ENCODE measurements at regions not wholly inside any gene's neighbourhood (a gene's known extent, or its start where the extent isn't known, plus 50 kb on each side); places are given as distances from the start of the nearest gene placed in this dataset.
"Not testable (repeated sequence)": the region's sequence is repeated elsewhere in the genome, so short reads cannot be mapped to it uniquely, and the experiment has no call there.

DNA sequence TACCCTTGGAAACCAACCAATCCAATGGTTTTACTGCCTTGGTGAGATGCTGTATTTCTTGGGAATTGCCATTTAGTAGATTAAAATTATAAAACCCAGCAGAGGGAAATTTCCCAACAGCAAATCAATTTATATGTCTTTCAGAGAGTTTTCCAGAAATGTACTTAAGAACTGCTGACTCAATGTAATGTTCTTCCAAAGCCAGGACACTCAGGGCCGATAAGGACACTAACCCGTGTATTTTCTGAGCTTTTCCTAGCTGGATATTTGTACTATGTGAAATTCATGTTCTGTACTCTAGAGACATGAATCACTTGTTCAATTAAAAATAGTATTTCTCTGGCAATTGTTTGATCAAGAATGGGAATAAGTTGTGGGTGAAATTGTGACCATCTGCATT, 121.4 kb downstream of the KCNJ2 start:
- no peak for TF ChIP-seq EZH2 (IDR thresholded peaks at IDR 0.05; ENCODE audit: borderline replicate concordance, low read depth, low read length, poor library complexity, severe bottlenecking)
- TF ChIP-seq, protein P1, sequence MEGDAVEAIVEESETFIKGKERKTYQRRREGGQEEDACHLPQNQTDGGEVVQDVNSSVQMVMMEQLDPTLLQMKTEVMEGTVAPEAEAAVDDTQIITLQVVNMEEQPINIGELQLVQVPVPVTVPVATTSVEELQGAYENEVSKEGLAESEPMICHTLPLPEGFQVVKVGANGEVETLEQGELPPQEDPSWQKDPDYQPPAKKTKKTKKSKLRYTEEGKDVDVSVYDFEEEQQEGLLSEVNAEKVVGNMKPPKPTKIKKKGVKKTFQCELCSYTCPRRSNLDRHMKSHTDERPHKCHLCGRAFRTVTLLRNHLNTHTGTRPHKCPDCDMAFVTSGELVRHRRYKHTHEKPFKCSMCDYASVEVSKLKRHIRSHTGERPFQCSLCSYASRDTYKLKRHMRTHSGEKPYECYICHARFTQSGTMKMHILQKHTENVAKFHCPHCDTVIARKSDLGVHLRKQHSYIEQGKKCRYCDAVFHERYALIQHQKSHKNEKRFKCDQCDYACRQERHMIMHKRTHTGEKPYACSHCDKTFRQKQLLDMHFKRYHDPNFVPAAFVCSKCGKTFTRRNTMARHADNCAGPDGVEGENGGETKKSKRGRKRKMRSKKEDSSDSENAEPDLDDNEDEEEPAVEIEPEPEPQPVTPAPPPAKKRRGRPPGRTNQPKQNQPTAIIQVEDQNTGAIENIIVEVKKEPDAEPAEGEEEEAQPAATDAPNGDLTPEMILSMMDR (conservative IDR thresholded peaks at IDR 0.05; ENCODE audit: low read depth, low read length): no peak
- Histone ChIP-seq H3K9me3 (ENCODE audit: low read depth, low read length, poor library complexity, severe bottlenecking) (no peaks in the 10 kb centered on the region), H3K4me3 (ENCODE audit: low read depth, low read length, poor library complexity, severe bottlenecking) (no peak overlapping the region), H3K36me3 (ENCODE audit: insufficient read depth, low read length, poor library complexity, severe bottlenecking) (no peaks in the 10 kb centered on the region), H3K27ac (ENCODE audit: low read depth, low read length, poor library complexity, severe bottlenecking) (no peak overlapping the region), H3K4me1 (ENCODE audit: insufficient read depth, low read length, poor library complexity, severe bottlenecking) (no peaks in the 10 kb centered on the region), H3K27me3 (replicated peaks; ENCODE audit: insufficient read depth, low read depth, low read length, poor library complexity) (peaks cover 3% of the 10 kb centered on the region)
- DNase-seq (ENCODE audit: low spot score): no peak
- ChIA-PET CTCF (no interaction called here), POLR2A (ENCODE audit: low non-redundant PET) (no interaction called here)
- intact Hi-C loops (cut with micrococcal nuclease; ENCODE audit: unreplicated experiment): no loop called here
- BruUV-seq (replicated peaks): no TSS peak

DNA sequence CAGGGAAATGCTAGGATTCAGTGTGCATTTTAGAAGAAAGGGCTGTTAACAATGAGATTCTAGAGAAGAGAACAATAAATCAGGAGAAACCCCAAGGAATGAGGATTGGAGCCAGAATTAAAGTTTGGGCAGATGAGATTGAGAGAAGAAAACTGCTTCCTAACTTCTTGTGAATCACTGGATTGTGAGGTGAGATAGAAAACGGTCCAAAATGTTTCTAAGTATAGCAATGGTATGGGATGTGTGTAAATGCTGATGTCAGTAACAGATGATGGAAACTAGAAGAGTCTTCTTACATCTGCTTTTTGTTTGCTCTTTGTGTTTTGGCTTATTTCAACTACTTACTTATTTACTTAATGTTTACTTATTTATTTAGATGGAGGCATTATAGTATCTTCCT, 123.0 kb downstream of the KCNJ2 start:
- intact Hi-C loops (cut with micrococcal nuclease; ENCODE audit: unreplicated experiment): no loop called here
- no peak for DNase-seq (ENCODE audit: low spot score)
- H3K9me3 ChIP-seq (ENCODE audit: low read depth, low read length, poor library complexity, severe bottlenecking): no peaks in the 10 kb centered on the region
- H3K36me3 ChIP-seq (ENCODE audit: insufficient read depth, low read length, poor library complexity, severe bottlenecking): no peaks in the 10 kb centered on the region
- ChIA-PET CTCF (no interaction called here), POLR2A (ENCODE audit: low non-redundant PET) (no interaction called here)
- H3K27me3 ChIP-seq (replicated peaks; ENCODE audit: insufficient read depth, low read depth, low read length, poor library complexity): peaks cover 3% of the 10 kb centered on the region
- H3K4me1 ChIP-seq (ENCODE audit: insufficient read depth, low read length, poor library complexity, severe bottlenecking): no peaks in the 10 kb centered on the region
- no peak overlapping the region for H3K4me3 ChIP-seq (ENCODE audit: low read depth, low read length, poor library complexity, severe bottlenecking)
- no peak overlapping the region for H3K27ac ChIP-seq (ENCODE audit: low read depth, low read length, poor library complexity, severe bottlenecking)
- TF ChIP-seq, protein P1 (conservative IDR thresholded peaks at IDR 0.05; ENCODE audit: low read depth, low read length): no peak
- TF ChIP-seq EZH2 (IDR thresholded peaks at IDR 0.05; ENCODE audit: borderline replicate concordance, low read depth, low read length, poor library complexity, severe bottlenecking): no peak
- no TSS peak for BruUV-seq (replicated peaks)

DNA sequence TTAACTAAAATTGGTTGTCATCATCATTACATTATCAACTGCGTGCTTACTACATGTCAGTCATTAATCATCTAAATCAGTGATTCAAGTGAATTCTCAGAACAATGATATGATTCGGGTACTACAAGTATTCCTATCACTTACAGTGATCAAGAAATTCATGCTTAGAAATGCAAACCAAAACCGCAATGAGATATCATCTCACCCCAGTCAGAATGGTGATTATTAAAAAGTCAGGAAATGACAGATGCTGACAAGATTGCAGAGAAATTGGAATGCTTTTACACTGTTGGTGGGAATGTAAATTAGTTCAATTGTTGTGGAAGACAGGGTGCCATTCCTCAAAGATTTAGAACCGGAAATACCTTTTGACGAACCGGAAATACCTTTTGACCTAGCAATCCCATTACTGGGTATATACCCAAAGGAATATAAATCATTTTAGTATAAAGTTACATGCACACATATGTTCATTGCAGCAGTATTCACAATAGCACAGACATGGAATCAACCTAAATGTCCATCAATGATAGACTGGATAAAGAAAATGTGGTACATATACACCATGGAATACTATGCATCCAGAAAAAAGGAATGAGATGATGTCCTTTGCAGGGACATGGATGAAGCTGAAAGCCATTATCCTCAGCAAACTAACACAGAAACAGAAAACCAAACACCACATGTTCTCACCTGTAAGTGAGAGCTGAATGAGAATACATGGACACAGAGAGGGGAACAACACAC, 124.4 kb downstream of the KCNJ2 start:
- intact Hi-C loops (cut with micrococcal nuclease; ENCODE audit: unreplicated experiment); H3K36me3 ChIP-seq (ENCODE audit: insufficient read depth, low read length, poor library complexity, severe bottlenecking); H3K27ac ChIP-seq (ENCODE audit: low read depth, low read length, poor library complexity, severe bottlenecking); H3K27me3 ChIP-seq (replicated peaks; ENCODE audit: insufficient read depth, low read depth, low read length, poor library complexity); H3K4me1 ChIP-seq (ENCODE audit: insufficient read depth, low read length, poor library complexity, severe bottlenecking); H3K9me3 ChIP-seq (ENCODE audit: low read depth, low read length, poor library complexity, severe bottlenecking); BruUV-seq (replicated peaks); H3K4me3 ChIP-seq (ENCODE audit: low read depth, low read length, poor library complexity, severe bottlenecking): not testable (repeated sequence)
- CTCF ChIA-PET: interaction anchor here (0.6 kb wide), 1 partner anchor 161 kb away, joined by 8 read pairs; no protein-coding TSS in a partner anchor
- POLR2A ChIA-PET (ENCODE audit: low non-redundant PET): interaction anchor here (0.6 kb wide), 1 partner anchor 23 kb away, joined by 3 read pairs; no protein-coding TSS in a partner anchor
- peak; percentile 92 for DNase-seq (ENCODE audit: low spot score)

DNA sequence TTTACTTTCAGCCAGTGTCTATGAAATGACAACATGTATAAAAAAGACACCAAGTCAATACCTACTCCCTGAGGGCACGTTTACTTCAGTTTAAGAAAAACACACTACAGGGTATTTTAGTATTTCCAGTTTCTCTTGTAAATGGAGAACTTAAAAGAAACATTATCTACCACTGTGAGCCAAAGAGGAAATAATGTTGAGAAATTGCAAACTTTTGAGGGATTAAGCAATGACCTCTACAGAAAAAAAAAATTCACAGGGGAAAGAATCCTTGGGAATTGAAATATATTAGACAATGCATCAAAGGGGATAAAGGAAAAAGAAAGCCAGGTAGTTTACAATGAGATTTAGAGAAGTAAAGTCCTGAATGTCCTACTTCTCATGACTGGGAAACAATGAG, 126.0 kb downstream of the KCNJ2 start:
- H3K4me1 ChIP-seq (ENCODE audit: insufficient read depth, low read length, poor library complexity, severe bottlenecking): no peaks in the 10 kb centered on the region
- no peaks in the 10 kb centered on the region for H3K27me3 ChIP-seq (replicated peaks; ENCODE audit: insufficient read depth, low read depth, low read length, poor library complexity)
- no TSS peak for BruUV-seq (replicated peaks)
- TF ChIP-seq, protein P1 (conservative IDR thresholded peaks at IDR 0.05; ENCODE audit: low read depth, low read length): no peak
- TF ChIP-seq EZH2 (IDR thresholded peaks at IDR 0.05; ENCODE audit: borderline replicate concordance, low read depth, low read length, poor library complexity, severe bottlenecking): no peak
- DNase-seq (ENCODE audit: low spot score): peak; percentile 22
- H3K4me3 ChIP-seq (ENCODE audit: low read depth, low read length, poor library complexity, severe bottlenecking): no peak overlapping the region
- ChIA-PET POLR2A (ENCODE audit: low non-redundant PET) (no interaction called here), CTCF (no interaction called here)
- no peaks in the 10 kb centered on the region for H3K9me3 ChIP-seq (ENCODE audit: low read depth, low read length, poor library complexity, severe bottlenecking)
- no peaks in the 10 kb centered on the region for H3K36me3 ChIP-seq (ENCODE audit: insufficient read depth, low read length, poor library complexity, severe bottlenecking)
- intact Hi-C loops (cut with micrococcal nuclease; ENCODE audit: unreplicated experiment): no loop called here
- no peak overlapping the region for H3K27ac ChIP-seq (ENCODE audit: low read depth, low read length, poor library complexity, severe bottlenecking)
